Endothelial cell of umbilical vein (primary cell): ENCODE measurements at regions not wholly inside any gene's neighbourhood (a gene's known extent, or its start where the extent isn't known, plus 50 kb on each side); places are given as distances from the start of the nearest gene placed in this dataset.

Experiments
- BruUV-seq: library from RNA; stranded (reverse); fragments of 400-500 nt; replicated peaks from 2 replicates; lab custom pipeline; 2021; lab: Mats Ljungman, UMichigan
- CTCF ChIA-PET: fragments of 300-600, 350-600 bp; sonication (Branson Sonifier 250); formaldehyde crosslinking; loops from one replicate; lab custom pipeline; 2021; ENCODE audit warnings: antibody characterized with exemption, inconsistent platforms; lab: Charles Lee
- POLR2A ChIA-PET: fragments of 300-600, 350-600 bp; sonication (Branson Sonifier 250); formaldehyde crosslinking; loops from one replicate; lab custom pipeline; 2021; ENCODE audit warnings: antibody characterized with exemption, inconsistent platforms; lab: Charles Lee
- DNase-seq: peaks from one replicate; pipeline ENCODE4 v3.0.0-alpha.2; 2011; ENCODE audit warnings: low read depth, low spot score
- FAIRE-seq: peaks from 2 replicates; lab custom pipeline; 2011; peaks lifted over from hg19 to GRCh38; lab: Jason Lieb, UNC
- H2AFZ ChIP-seq: 2 replicates; pipeline ENCODE4 v1.6.0; 2012; ENCODE audit warnings: low read depth, low read length, control low read depth, inconsistent platforms
- H3K27ac ChIP-seq: 2 replicates; pipeline ENCODE4 v1.5.1; 2011; ENCODE audit warnings: low read depth, mild to moderate bottlenecking, control low read depth, low read length, moderate library complexity; ENCODE audit not compliant: insufficient read depth
- H3K27me3 ChIP-seq, 2 experiments: 2 replicates each; pipeline versions ENCODE4 v1.6.0 to v1.6.1; 2011; ENCODE audit warnings: low read length in 2 of 2, mixed read lengths in 1 of 2; ENCODE audit not compliant: control insufficient read depth in 2 of 2, insufficient read depth in 2 of 2
- H3K36me3 ChIP-seq, 2 experiments: 2 replicates in 1 of 2; 3 replicates in 1 of 2; pipeline ENCODE4 v1.5.1; 2011; ENCODE audit warnings: low read length in 2 of 2, mild to moderate bottlenecking in 1 of 2, moderate library complexity in 1 of 2; ENCODE audit not compliant: control insufficient read depth in 2 of 2, insufficient read depth in 2 of 2; ENCODE audit errors: extremely low read depth in 1 of 2
- H3K4me1 ChIP-seq: 3 replicates; pipeline ENCODE4 v1.5.1; 2011; ENCODE audit warnings: mild to moderate bottlenecking, low read length; ENCODE audit not compliant: control insufficient read depth, insufficient read depth; ENCODE audit errors: extremely low read depth
- H3K4me2 ChIP-seq: 2 replicates; pipeline ENCODE4 v1.6.1; 2011; ENCODE audit warnings: low read length, control low read depth, mixed read lengths; ENCODE audit not compliant: insufficient read depth
- H3K4me3 ChIP-seq, 3 experiments: fragments of 200-600 bp in 1 of 3; sonication (generic), shearing (Covaris generic) in 1 of 3; replicated peaks in 1 of 3; 2 replicates each; pipeline ENCODE4 v1.5.1; 2011 to 2016; ENCODE audit warnings: control low read depth in 3 of 3, low read length in 3 of 3, mild to moderate bottlenecking in 2 of 3, inconsistent platforms in 1 of 3, low read depth in 1 of 3, moderate library complexity in 1 of 3; ENCODE audit not compliant: insufficient read depth in 1 of 3
- H3K79me2 ChIP-seq: 2 replicates; pipeline ENCODE4 v1.6.0; 2012; ENCODE audit warnings: low read length, inconsistent platforms; ENCODE audit not compliant: control insufficient read depth, insufficient read depth
- H3K9ac ChIP-seq: replicated peaks from 2 replicates; pipeline ENCODE3; 2011; ENCODE audit warnings: low read length, control low read depth; ENCODE audit not compliant: insufficient read depth; ENCODE audit errors: extremely low read depth
- H3K9me1 ChIP-seq: replicated peaks from 3 replicates; pipeline ENCODE4 v1.6.0; 2011; ENCODE audit warnings: mild to moderate bottlenecking, low read length; ENCODE audit not compliant: control insufficient read depth, insufficient read depth; ENCODE audit errors: extremely low read depth
- H3K9me3 ChIP-seq: replicated peaks from 2 replicates; pipeline ENCODE4 v1.5.1; 2012; ENCODE audit warnings: low read length, inconsistent platforms; ENCODE audit not compliant: control insufficient read depth, insufficient read depth
- H4K20me1 ChIP-seq: replicated peaks from 2 replicates; pipeline ENCODE3; 2011; ENCODE audit warnings: mild to moderate bottlenecking, low read length; ENCODE audit not compliant: control insufficient read depth, insufficient read depth; ENCODE audit errors: extremely low read depth
- EZH2 ChIP-seq: IDR thresholded peaks from 2 replicates; pipeline ENCODE4 v1.6.1; 2012; ENCODE audit warnings: borderline replicate concordance, low read depth, mild to moderate bottlenecking, moderate library complexity, low read length, inconsistent platforms; ENCODE audit not compliant: severe bottlenecking
- FOS ChIP-seq: IDR thresholded peaks from 2 replicates; pipeline ENCODE4 v1.6.1; 2011; ENCODE audit warnings: mild to moderate bottlenecking, low read length, moderate library complexity, borderline replicate concordance; ENCODE audit not compliant: insufficient read depth
- JUN ChIP-seq: IDR thresholded peaks from 2 replicates; pipeline ENCODE4 v1.6.1; 2011; ENCODE audit warnings: borderline replicate concordance, low read depth; ENCODE audit not compliant: insufficient read length, insufficient read depth
- MYC ChIP-seq: IDR thresholded peaks from one replicate; pipeline ENCODE4 v1.6.1; 2011; ENCODE audit warnings: mild to moderate bottlenecking, low read depth, low read length
- POLR2A ChIP-seq: IDR thresholded peaks from 2 replicates; pipeline ENCODE4 v1.6.1; 2012; ENCODE audit warnings: low read depth, mild to moderate bottlenecking, control low read depth, low read length
- dilution Hi-C: fragments of 300-500 bp; cut with MboI; formaldehyde crosslinking; loops from one replicate; pipeline ENCODE4 v1.15.0; 2019; ENCODE audit warnings: low sequenced_read_pairs; ENCODE audit not compliant: extremely low pct_ligation_motif_present
- intact Hi-C: fragments of 100-400 bp; cut with micrococcal nuclease; formaldehyde crosslinking; loops from one replicate; pipeline ENCODE4 v1.10.0; 2022
- TF ChIP-seq, protein P1 (sequence below), 2 donors: IDR thresholded peaks; 1 replicate in 1 of 2; 2 replicates in 1 of 2; pipeline ENCODE4 v1.5.1; 2011; ENCODE audit warnings: low read length in 2 of 2, mild to moderate bottlenecking in 2 of 2, moderate library complexity in 2 of 2, control low read depth in 1 of 2, inconsistent platforms in 1 of 2, low read depth in 1 of 2; ENCODE audit not compliant: insufficient read depth in 1 of 2; ENCODE audit errors: extremely low read depth in 1 of 2
- TF ChIP-seq, protein P2 (sequence below): IDR thresholded peaks from 2 replicates; pipeline ENCODE4 v1.6.1; 2011; ENCODE audit not compliant: insufficient read depth, insufficient read length

DNA sequence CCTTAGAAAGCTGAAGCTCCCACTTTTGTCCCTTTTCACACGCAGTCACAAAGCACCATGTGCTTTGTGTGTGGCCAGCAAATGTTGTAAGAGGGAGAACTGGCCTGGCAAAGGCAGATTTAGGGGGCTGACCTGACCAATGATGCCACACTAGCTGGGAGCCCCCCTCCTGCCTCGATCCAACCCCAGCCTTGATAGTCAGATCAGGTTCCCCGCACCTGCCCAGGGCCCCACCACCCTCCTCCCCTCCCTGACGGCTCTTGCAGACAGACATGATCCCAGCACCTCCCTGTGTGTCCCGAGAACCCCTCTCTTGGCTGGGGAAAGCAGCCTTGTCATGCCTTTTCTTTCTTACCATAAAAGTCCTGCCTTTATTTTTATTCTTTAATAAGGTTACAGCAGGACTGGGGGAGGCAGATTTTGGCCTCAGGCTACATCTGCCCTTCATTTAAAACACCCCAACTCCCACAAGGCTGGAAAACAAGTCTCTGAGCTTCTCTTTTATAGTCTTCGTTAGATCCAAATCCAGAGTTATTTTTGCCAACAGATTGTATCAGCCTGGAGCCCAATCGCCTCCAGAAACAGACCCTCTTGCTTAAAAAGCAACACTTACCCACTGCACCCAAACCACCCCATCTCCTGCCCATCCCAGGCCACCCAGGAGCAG, 201.8 kb upstream of the CDH5 start:
- Histone ChIP-seq H3K79me2 (no peaks in the 10 kb centered on the region), H3K4me3 (no peak overlapping the region), H4K20me1 (no peaks in the 10 kb centered on the region), H3K36me3 (no peaks in the 10 kb centered on the region), H3K9me3 (no peaks in the 10 kb centered on the region), H3K9ac (no peak overlapping the region), H3K9me1 (no peaks in the 10 kb centered on the region), H3K27me3 (no peaks in the 10 kb centered on the region), H3K27ac (no peak overlapping the region), H3K4me1 (no peaks in the 10 kb centered on the region), H2AFZ (no peak overlapping the region), H3K4me2 (no peak overlapping the region)
- intact Hi-C loops (no loop called here), dilution Hi-C loops (no loop called here)
- DNase-seq (no peak), FAIRE-seq (no peak)
- CTCF ChIA-PET: no interaction called here
- TF ChIP-seq, protein P1, sequence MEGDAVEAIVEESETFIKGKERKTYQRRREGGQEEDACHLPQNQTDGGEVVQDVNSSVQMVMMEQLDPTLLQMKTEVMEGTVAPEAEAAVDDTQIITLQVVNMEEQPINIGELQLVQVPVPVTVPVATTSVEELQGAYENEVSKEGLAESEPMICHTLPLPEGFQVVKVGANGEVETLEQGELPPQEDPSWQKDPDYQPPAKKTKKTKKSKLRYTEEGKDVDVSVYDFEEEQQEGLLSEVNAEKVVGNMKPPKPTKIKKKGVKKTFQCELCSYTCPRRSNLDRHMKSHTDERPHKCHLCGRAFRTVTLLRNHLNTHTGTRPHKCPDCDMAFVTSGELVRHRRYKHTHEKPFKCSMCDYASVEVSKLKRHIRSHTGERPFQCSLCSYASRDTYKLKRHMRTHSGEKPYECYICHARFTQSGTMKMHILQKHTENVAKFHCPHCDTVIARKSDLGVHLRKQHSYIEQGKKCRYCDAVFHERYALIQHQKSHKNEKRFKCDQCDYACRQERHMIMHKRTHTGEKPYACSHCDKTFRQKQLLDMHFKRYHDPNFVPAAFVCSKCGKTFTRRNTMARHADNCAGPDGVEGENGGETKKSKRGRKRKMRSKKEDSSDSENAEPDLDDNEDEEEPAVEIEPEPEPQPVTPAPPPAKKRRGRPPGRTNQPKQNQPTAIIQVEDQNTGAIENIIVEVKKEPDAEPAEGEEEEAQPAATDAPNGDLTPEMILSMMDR (IDR thresholded peaks at IDR 0.05; ENCODE audit: extremely low read depth in 1 of 2, insufficient read depth in 1 of 2, low read depth in 1 of 2, low read length in 2 of 2): no peak
- TF ChIP-seq, protein P2, sequence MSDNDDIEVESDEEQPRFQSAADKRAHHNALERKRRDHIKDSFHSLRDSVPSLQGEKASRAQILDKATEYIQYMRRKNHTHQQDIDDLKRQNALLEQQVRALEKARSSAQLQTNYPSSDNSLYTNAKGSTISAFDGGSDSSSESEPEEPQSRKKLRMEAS: no peak
- no peak for TF ChIP-seq FOS
- no peak for TF ChIP-seq POLR2A
- no peak for TF ChIP-seq EZH2
- TF ChIP-seq MYC: no peak
- no peak for TF ChIP-seq JUN
- POLR2A ChIA-PET: no interaction called here
- BruUV-seq: no TSS peak
